Neural cell (in vitro differentiated cells): ENCODE measurements at regions not wholly inside any gene's neighbourhood (a gene's known extent, or its start where the extent isn't known, plus 50 kb on each side); places are given as distances from the start of the nearest gene placed in this dataset.

Experiments used
- CTCF ChIP-seq: fragments of 450-650 bp; IDR thresholded peaks from 2 replicates; pipeline ENCODE4 v1.5.1; 2014; ENCODE audit warnings: antibody characterized with exemption, mild to moderate bottlenecking, moderate library complexity; ENCODE audit not compliant: poor library complexity, severe bottlenecking
- EP300 ChIP-seq: fragments of 450-650 bp; conservative IDR thresholded peaks from 2 replicates; pipeline ENCODE4 v1.6.1; 2014; ENCODE audit warnings: antibody characterized with exemption, mild to moderate bottlenecking, moderate library complexity; ENCODE audit not compliant: poor library complexity, severe bottlenecking
- MXI1 ChIP-seq: fragments of 450-650 bp; conservative IDR thresholded peaks from 2 replicates; pipeline ENCODE4 v1.6.1; 2014; ENCODE audit warnings: antibody characterized with exemption, mild to moderate bottlenecking; ENCODE audit not compliant: poor library complexity, severe bottlenecking
- RAD21 ChIP-seq: fragments of 450-650 bp; conservative IDR thresholded peaks from 2 replicates; pipeline ENCODE4 v1.6.1; 2014; ENCODE audit warnings: antibody characterized with exemption, mild to moderate bottlenecking, moderate library complexity
- REST ChIP-seq: IDR thresholded peaks from 2 replicates; pipeline ENCODE4 v1.6.1; 2012; ENCODE audit warnings: borderline replicate concordance
- SMC3 ChIP-seq: fragments of 450-650 bp; conservative IDR thresholded peaks from 2 replicates; pipeline ENCODE4 v1.6.1; 2014; ENCODE audit warnings: antibody characterized with exemption, mild to moderate bottlenecking, moderate library complexity; ENCODE audit not compliant: poor library complexity
- TAF1 ChIP-seq: IDR thresholded peaks from 2 replicates; pipeline ENCODE4 v1.6.1; 2012; ENCODE audit warnings: low read depth

DNA sequence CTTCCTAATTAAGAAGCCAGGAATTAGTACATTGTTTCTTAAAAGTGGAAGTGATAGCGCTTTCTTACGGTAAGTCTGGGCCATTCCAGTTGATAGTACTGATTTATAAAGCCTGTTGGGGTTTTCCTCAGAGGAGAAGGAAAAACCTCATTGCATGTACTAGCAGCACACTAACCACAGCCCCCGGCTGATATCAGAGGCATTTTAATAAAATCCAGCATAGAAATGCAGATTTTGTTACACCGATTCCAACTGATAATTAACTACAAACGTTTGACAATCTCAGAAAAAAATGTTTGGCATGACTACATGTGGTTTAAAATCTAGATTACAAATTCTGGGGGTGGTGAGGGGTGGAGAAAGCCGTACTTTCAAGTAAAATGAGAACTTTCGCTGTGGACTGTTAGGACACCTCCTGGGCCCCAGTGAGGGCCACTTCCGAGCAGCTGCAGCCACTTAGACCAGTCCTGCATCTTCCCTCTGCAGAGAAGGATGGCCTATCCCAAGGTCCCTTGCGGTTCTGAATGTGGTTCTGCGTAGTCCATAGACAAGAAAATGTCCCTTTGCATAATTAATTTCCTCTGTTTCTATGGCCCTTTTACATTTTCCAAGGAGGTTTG lies 374.4 kb downstream of the NUAK1 start:
- no peak for TF ChIP-seq MXI1
- TF ChIP-seq CTCF = no peak
- no peak for TF ChIP-seq TAF1
- TF ChIP-seq REST = no peak
- no peak for TF ChIP-seq RAD21
- no peak for TF ChIP-seq EP300
- TF ChIP-seq SMC3 = no peak
